Vagina (tissue), 2 donors: ENCODE measurements at regions not wholly inside any gene's neighbourhood (a gene's known extent, or its start where the extent isn't known, plus 50 kb on each side); places are given as distances from the start of the nearest gene placed in this dataset.

Source experiments
- DNase-seq, 2 donors: peaks; one replicate each; pipeline ENCODE4 v3.0.0-alpha.2; 2017; ENCODE audit errors: extremely low spot score in 2 of 2
- H3K27ac ChIP-seq: fragments of 200-600 bp; sonication (generic); one replicate; pipeline ENCODE4 v1.5.1; 2019
- H3K27me3 ChIP-seq: fragments of 200-600 bp; sonication (generic); one replicate; pipeline ENCODE4 v1.5.1; 2019
- H3K36me3 ChIP-seq, 2 donors: fragments of 200-600 bp; sonication (generic); one replicate each; pipeline ENCODE4 v1.5.1; 2017 to 2019
- H3K4me1 ChIP-seq: fragments of 200-600 bp; sonication (generic); one replicate; pipeline ENCODE4 v1.5.1; 2019
- H3K4me3 ChIP-seq, 2 donors: fragments of 200-600 bp; sonication (generic); 1 replicate in 1 of 2; 2 replicates in 1 of 2; pipeline ENCODE4 v1.5.1; 2016 to 2019
- H3K9me3 ChIP-seq: fragments of 200-600 bp; sonication (generic); one replicate; pipeline ENCODE4 v1.5.1; 2019
- POLR2A ChIP-seq, 2 donors: fragments of 450-650 bp; IDR thresholded peaks; one replicate each; pipeline ENCODE4 v1.6.1; 2017; ENCODE audit warnings: antibody characterized with exemption in 2 of 2, mild to moderate bottlenecking in 2 of 2, moderate library complexity in 2 of 2
- POLR2AphosphoS5 ChIP-seq, 2 donors: sonication (generic); formaldehyde crosslinking; IDR thresholded peaks; one replicate each; pipeline ENCODE4 v1.9.0; 2017; ENCODE audit warnings: antibody characterized with exemption in 2 of 2, mild to moderate bottlenecking in 2 of 2, low read depth in 1 of 2; ENCODE audit not compliant: insufficient read depth in 1 of 2
- intact Hi-C: fragments of 100-400 bp; cut with DNase I; formaldehyde crosslinking; loops from one replicate; pipeline ENCODE4 v1.15.1; 2023
- TF ChIP-seq, protein P1 (sequence below), 3 experiments: fragments of 450-650 bp in 2 of 3; fragments of 200-600 bp in 1 of 3; sonication (generic) in 1 of 3; IDR thresholded peaks; one replicate each; pipeline ENCODE4 v1.5.1; 2017 to 2019; ENCODE audit warnings: antibody characterized with exemption in 3 of 3, mild to moderate bottlenecking in 2 of 3, moderate library complexity in 2 of 3

DNA sequence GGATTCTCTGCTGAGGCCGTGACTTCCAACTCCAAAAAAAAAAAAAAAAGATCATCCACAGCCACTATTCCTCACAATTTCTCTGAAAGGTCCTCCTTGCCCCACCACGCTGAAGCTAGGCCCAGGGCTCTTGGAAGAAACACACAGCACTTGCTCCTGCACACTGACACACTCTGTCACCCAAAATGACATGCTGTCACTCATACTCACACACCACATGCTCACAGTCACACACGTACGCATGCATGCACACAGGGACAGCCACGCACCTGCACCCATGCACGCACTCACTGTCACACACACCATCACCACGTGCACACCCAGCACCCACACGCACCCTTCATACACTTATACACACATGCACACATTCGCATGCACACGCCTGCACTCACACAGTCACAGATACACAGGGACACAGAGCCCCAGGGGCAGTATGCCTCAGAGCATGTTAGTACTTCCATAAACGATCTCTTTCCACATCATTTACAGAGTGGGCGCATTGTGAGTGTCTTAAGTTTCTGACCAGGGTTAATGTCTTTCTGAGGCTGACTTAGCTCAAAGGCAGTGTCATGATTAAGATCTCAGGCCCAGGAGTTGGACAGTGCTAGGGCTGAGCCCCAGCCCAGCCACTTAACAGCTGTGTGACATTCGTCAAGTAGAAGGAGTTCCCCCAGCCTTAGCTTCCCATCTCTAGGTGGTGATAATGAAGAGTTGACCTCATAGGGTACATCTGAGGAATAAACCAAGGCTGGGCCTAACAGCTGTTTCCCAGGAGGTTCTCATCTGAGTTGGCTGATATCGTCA, 93.4 kb downstream of the GLI2 start:
- DNase-seq, result no peak
- Histone ChIP-seq H3K4me3 (no peak overlapping the region), H3K27ac (no peak overlapping the region), H3K27me3 (no peaks in the 10 kb centered on the region), H3K9me3 (no peaks in the 10 kb centered on the region), H3K4me1 (peaks cover 12% of the 10 kb centered on the region), H3K36me3 (no peaks in the 10 kb centered on the region)
- intact Hi-C loops, result no loop called here
- TF ChIP-seq POLR2A (IDR thresholded peaks at IDR 0.05) (no peak), POLR2AphosphoS5 (IDR thresholded peaks at IDR 0.05; ENCODE audit: insufficient read depth in 1 of 2, low read depth in 1 of 2) (no peak)
- TF ChIP-seq, protein P1, sequence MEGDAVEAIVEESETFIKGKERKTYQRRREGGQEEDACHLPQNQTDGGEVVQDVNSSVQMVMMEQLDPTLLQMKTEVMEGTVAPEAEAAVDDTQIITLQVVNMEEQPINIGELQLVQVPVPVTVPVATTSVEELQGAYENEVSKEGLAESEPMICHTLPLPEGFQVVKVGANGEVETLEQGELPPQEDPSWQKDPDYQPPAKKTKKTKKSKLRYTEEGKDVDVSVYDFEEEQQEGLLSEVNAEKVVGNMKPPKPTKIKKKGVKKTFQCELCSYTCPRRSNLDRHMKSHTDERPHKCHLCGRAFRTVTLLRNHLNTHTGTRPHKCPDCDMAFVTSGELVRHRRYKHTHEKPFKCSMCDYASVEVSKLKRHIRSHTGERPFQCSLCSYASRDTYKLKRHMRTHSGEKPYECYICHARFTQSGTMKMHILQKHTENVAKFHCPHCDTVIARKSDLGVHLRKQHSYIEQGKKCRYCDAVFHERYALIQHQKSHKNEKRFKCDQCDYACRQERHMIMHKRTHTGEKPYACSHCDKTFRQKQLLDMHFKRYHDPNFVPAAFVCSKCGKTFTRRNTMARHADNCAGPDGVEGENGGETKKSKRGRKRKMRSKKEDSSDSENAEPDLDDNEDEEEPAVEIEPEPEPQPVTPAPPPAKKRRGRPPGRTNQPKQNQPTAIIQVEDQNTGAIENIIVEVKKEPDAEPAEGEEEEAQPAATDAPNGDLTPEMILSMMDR (IDR thresholded peaks at IDR 0.05), result no peak

DNA sequence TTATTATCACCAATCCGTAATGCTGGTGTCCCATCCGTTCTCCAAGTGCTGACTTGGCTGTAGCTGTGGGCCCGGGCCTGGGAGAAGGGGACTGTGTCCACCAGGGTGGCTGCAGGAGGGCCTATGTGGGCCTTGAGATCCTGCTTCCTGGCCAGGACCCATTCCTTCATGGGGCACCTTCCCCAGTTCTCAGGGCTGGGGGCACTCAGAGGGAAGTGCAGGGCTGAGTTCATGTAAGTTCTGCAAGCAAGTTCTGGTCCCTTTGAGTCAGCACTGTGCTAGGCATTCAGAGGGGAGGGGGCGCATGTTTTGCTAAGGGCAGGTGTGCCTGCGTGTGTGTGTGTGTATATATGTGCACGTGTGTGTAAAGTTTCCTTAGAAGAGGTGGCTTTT, 94.0 kb downstream of the GLI2 start:
- intact Hi-C loops, result no loop called here
- Histone ChIP-seq H3K27me3 (no peaks in the 10 kb centered on the region), H3K9me3 (no peaks in the 10 kb centered on the region), H3K4me1 (peaks cover 12% of the 10 kb centered on the region), H3K27ac (no peak overlapping the region), H3K36me3 (no peaks in the 10 kb centered on the region), H3K4me3 (no peak overlapping the region)
- DNase-seq, result no peak
- no peak for TF ChIP-seq POLR2A (IDR thresholded peaks at IDR 0.05)
- TF ChIP-seq, protein P1 (IDR thresholded peaks at IDR 0.05), result no peak
- TF ChIP-seq POLR2AphosphoS5 (IDR thresholded peaks at IDR 0.05; ENCODE audit: insufficient read depth in 1 of 2, low read depth in 1 of 2), result no peak

DNA sequence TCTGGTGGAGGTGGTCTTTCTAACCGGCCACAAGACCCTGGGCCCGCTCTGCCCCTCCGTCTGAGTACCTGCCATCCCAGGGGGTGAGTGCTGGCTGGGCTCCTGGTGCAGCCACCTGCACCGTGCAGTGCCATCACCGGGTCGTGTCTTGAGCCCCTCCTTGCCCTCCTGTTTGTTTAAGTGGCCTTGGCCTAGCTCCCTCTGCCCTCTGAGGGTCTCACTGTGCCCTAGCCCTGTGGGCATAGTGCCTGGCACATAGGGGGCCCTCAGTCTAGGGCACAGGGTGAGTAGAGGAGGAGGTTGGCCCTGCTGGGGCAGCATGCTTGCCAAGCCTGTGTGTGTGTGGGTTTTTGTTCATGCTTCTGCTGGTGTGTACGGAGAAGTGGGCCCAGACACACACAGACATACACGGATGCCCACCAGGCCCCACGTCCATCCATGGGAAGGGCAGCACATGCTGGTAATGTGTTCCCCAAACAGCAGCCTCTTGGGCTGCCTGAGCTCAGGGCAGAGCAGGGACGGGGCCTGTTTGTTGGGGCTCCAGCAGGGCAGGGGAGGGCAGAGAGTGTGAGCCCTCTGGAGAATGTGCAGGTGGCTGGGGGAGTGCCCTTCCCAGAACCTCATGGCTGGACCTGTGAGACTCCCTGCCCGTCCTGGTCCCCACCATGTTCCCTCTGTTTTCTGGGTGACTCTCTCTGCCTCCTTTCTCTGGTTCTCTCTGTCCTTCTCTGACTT, 94.6 kb downstream of the GLI2 start:
- TF ChIP-seq POLR2A (IDR thresholded peaks at IDR 0.05) (no peak), POLR2AphosphoS5 (IDR thresholded peaks at IDR 0.05; ENCODE audit: insufficient read depth in 1 of 2, low read depth in 1 of 2) (no peak)
- TF ChIP-seq, protein P1 (IDR thresholded peaks at IDR 0.05), result no peak
- no peak overlapping the region for H3K27ac ChIP-seq
- H3K4me3 ChIP-seq, result no peak overlapping the region
- no peaks in the 10 kb centered on the region for H3K9me3 ChIP-seq
- no peaks in the 10 kb centered on the region for H3K36me3 ChIP-seq
- H3K27me3 ChIP-seq, result no peaks in the 10 kb centered on the region
- DNase-seq, result no peak
- H3K4me1 ChIP-seq, result peaks cover 12% of the 10 kb centered on the region
- intact Hi-C loops, result no loop called here

DNA sequence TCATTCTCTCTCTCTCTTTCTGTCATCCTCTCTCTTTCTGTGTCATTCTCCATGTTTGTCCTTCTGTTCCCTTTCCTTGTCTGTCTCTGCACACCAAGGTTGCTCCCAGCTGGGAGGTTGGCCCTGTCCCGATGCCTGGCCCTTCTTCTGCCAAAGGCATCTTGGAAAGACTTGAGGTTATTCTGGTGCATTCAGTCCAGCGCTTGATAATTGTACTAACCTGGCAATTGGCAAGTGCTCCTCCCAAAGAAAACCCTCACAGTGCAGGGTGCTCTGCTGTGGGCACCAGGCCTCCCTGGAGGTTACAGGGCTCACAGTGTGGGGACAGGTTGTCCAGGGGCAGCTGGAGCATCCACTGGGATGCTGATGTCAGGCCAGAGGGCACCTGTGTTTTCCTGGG, 95.4 kb downstream of the GLI2 start:
- Histone ChIP-seq H3K36me3 (no peaks in the 10 kb centered on the region), H3K27ac (no peak overlapping the region), H3K9me3 (no peaks in the 10 kb centered on the region), H3K4me3 (no peak overlapping the region), H3K4me1 (peaks cover 6% of the 10 kb centered on the region), H3K27me3 (no peaks in the 10 kb centered on the region)
- no peak for TF ChIP-seq POLR2AphosphoS5 (IDR thresholded peaks at IDR 0.05; ENCODE audit: insufficient read depth in 1 of 2, low read depth in 1 of 2)
- TF ChIP-seq, protein P1 (IDR thresholded peaks at IDR 0.05), result no peak
- no peak for TF ChIP-seq POLR2A (IDR thresholded peaks at IDR 0.05)
- no peak for DNase-seq
- intact Hi-C loops, result no loop called here

DNA sequence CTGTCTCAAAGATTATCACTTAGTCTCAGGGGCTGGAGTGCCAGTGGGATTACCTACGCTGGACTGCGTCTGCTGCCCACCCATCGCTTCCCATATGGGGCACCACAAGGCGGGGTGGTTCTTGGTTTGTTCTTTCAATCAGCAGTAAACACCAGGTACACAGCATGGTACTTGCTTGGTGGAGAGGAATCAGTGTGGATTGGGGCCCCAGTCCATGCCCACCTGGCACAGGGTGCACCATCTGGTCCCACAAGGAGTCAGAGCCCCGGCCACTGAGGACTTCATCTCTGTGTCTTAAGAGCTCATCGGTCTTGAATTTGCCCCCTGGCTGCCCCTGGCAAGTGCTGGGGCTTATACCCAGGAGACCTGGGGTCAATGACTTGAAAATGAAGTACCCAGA, 96.2 kb downstream of the GLI2 start:
- H3K4me3 ChIP-seq, result no peak overlapping the region
- no peak for TF ChIP-seq POLR2A (IDR thresholded peaks at IDR 0.05)
- no peak for TF ChIP-seq POLR2AphosphoS5 (IDR thresholded peaks at IDR 0.05; ENCODE audit: insufficient read depth in 1 of 2, low read depth in 1 of 2)
- TF ChIP-seq, protein P1 (IDR thresholded peaks at IDR 0.05), result no peak
- DNase-seq, result no peak

More for the DNA sequence above, 96.2 kb downstream of the GLI2 start:
- no peaks in the 10 kb centered on the region for H3K4me1 ChIP-seq
- no peaks in the 10 kb centered on the region for H3K9me3 ChIP-seq
- H3K36me3 ChIP-seq, result no peaks in the 10 kb centered on the region
- no peaks in the 10 kb centered on the region for H3K27me3 ChIP-seq
- H3K27ac ChIP-seq, result no peak overlapping the region
- intact Hi-C loops, result no loop called here
